ENCODE measurements at regions not wholly inside any gene's neighbourhood (a gene's known extent, or its start where the extent isn't known, plus 50 kb on each side); places are given as distances from the start of the nearest gene placed in this dataset.

- 90 to 94% methylated on average over 2 of the region's 2 CpGs for WGBS, 2 donors
- intact Hi-C loops (cut with DNase I): no loop called here
- no peaks in the 10 kb centered on the region for H3K9me3 ChIP-seq
Observed at GRCh38 chr5:175309218-175309810, 134.7 kb downstream of the DRD1 start.

GRCh38 chr5:175308701-175309100, 135.3 kb downstream of the DRD1 start:
- 84 to 86% methylated on average over 5 of the region's 5 CpGs for WGBS, 2 donors
- TF ChIP-seq CTCF (IDR thresholded peaks at IDR 0.05) (no peak), EP300 (IDR thresholded peaks at IDR 0.05) (no peak), POLR2AphosphoS5 (IDR thresholded peaks at IDR 0.05) (no peak), POLR2A (IDR thresholded peaks at IDR 0.05) (no peak)
- Histone ChIP-seq H3K36me3 (no peaks in the 10 kb centered on the region), H3K27me3 (no peaks in the 10 kb centered on the region), H3K27ac (no peak overlapping the region), H3K9me3 (peaks cover 0 to 2% (median 0%) of the 10 kb centered on the region in 4 donors), H3K4me1 (no peaks in the 10 kb centered on the region), H3K4me3 (no peak overlapping the region)
- intact Hi-C loops (cut with DNase I): no loop called here
- DNase-seq: no peak

More at GRCh38 chr5:175309218-175309810, 134.7 kb downstream of the DRD1 start:
- Histone ChIP-seq H3K27ac (no peak overlapping the region), H3K4me1 (no peaks in the 10 kb centered on the region), H3K27me3 (no peaks in the 10 kb centered on the region), H3K4me3 (no peak overlapping the region), H3K36me3 (no peaks in the 10 kb centered on the region)
- DNase-seq: no peak
- TF ChIP-seq CTCF (IDR thresholded peaks at IDR 0.05): no peak

- Histone ChIP-seq H3K4me1 (no peaks in the 10 kb centered on the region), H3K36me3 (no peaks in the 10 kb centered on the region), H3K27ac (no peak overlapping the region), H3K27me3 (no peaks in the 10 kb centered on the region), H3K9me3 (peaks cover 0 to 2% (median 0%) of the 10 kb centered on the region in 4 donors), H3K4me3 (no peak overlapping the region)
- WGBS, 2 donors: 15 to 75% methylated on average over 2 of the region's 2 CpGs
- no peak for TF ChIP-seq POLR2A (IDR thresholded peaks at IDR 0.05)
- TF ChIP-seq POLR2AphosphoS5 (IDR thresholded peaks at IDR 0.05): no peak
- TF ChIP-seq EP300 (IDR thresholded peaks at IDR 0.05): no peak
- no peak for TF ChIP-seq CTCF (IDR thresholded peaks at IDR 0.05)
- no peak for DNase-seq
- intact Hi-C loops (cut with DNase I): no loop called here
Observed at GRCh38 chr5:175306381-175306780, 137.6 kb downstream of the DRD1 start.

GRCh38 chr5:175305251-175305650, 138.7 kb downstream of the DRD1 start:
- Histone ChIP-seq H3K36me3 (no peaks in the 10 kb centered on the region), H3K27ac (no peak overlapping the region), H3K4me3 (no peak overlapping the region), H3K4me1 (no peaks in the 10 kb centered on the region), H3K27me3 (no peaks in the 10 kb centered on the region), H3K9me3 (peaks cover 0 to 2% (median 0%) of the 10 kb centered on the region in 4 donors)
- WGBS, 2 donors: 58 to 76% methylated on average over 5 of the region's 5 CpGs
- intact Hi-C loops (cut with DNase I): no loop called here
- TF ChIP-seq POLR2A (IDR thresholded peaks at IDR 0.05) (no peak), CTCF (IDR thresholded peaks at IDR 0.05) (no peak), POLR2AphosphoS5 (IDR thresholded peaks at IDR 0.05) (no peak), EP300 (IDR thresholded peaks at IDR 0.05) (no peak)
- DNase-seq: no peak

- peaks cover 0 to 5% (median 0%) of the 10 kb centered on the region in 4 donors for H3K4me1 ChIP-seq
- no peak for TF ChIP-seq POLR2A (IDR thresholded peaks at IDR 0.05)
- TF ChIP-seq EP300 (IDR thresholded peaks at IDR 0.05): no peak
- TF ChIP-seq POLR2AphosphoS5 (IDR thresholded peaks at IDR 0.05): no peak
- no peak for TF ChIP-seq CTCF (IDR thresholded peaks at IDR 0.05)
- WGBS, 2 donors: 74 to 90% methylated on average over 4 of the region's 4 CpGs
Observed at GRCh38 chr5:175290379-175290778, 153.6 kb downstream of the DRD1 start.

More at GRCh38 chr5:175290379-175290778, 153.6 kb downstream of the DRD1 start:
- Histone ChIP-seq H3K4me3 (no peak overlapping the region), H3K27me3 (no peaks in the 10 kb centered on the region), H3K9me3 (no peaks in the 10 kb centered on the region), H3K27ac (no peak overlapping the region), H3K36me3 (no peaks in the 10 kb centered on the region)
- intact Hi-C loops (cut with DNase I): no loop called here
- no peak for DNase-seq

Data from sigmoid colon (tissue), 6 donors.